Transverse colon (tissue), 4 donors: ENCODE measurements at regions not wholly inside any gene's neighbourhood (a gene's known extent, or its start where the extent isn't known, plus 50 kb on each side); places are given as distances from the start of the nearest gene placed in this dataset.

Experiments
- DNase-seq: peaks from one replicate; pipeline ENCODE4 v3.0.0-alpha.2; 2019
- H3K27ac ChIP-seq, 4 donors: fragments of 200-600 bp; sonication (generic); 2 replicates each; pipeline ENCODE4 v1.5.1; 2016 to 2018; ENCODE audit warnings: inconsistent platforms in 4 of 4
- H3K27me3 ChIP-seq: fragments of 200-600 bp; sonication (generic); 2 replicates; pipeline ENCODE4 v1.5.1; 2017; ENCODE audit warnings: inconsistent platforms
- H3K36me3 ChIP-seq, 4 donors: fragments of 200-600 bp; sonication (generic); 2 replicates each; pipeline ENCODE4 v1.5.1; 2017 to 2019; ENCODE audit warnings: inconsistent platforms in 4 of 4
- H3K4me1 ChIP-seq, 4 donors: fragments of 200-600 bp; sonication (generic); 2 replicates each; pipeline ENCODE4 v1.5.1; 2017 to 2020; ENCODE audit warnings: inconsistent platforms in 4 of 4
- H3K4me3 ChIP-seq, 4 donors: fragments of 200-600 bp; sonication (generic); 1 replicate in 1 of 4; 2 replicates in 3 of 4; pipeline versions ENCODE4 v1.5.1 to v1.6.1; 2017 to 2019; ENCODE audit warnings: inconsistent platforms in 4 of 4
- H3K9me3 ChIP-seq, 2 donors: fragments of 200-600 bp; sonication (generic); 2 replicates each; pipeline ENCODE4 v1.5.1; 2017 to 2019; ENCODE audit warnings: inconsistent platforms in 2 of 2
- CTCF ChIP-seq, 5 experiments: fragments of 200-600 bp in 3 of 5; fragments of 450-650 bp in 2 of 5; sonication (generic) in 3 of 5; IDR thresholded peaks; 1 replicate in 2 of 5; 2 replicates in 3 of 5; pipeline ENCODE4 v1.5.1; 2016 to 2017; ENCODE audit warnings: antibody characterized with exemption in 5 of 5, inconsistent platforms in 3 of 5, mild to moderate bottlenecking in 2 of 5, moderate library complexity in 1 of 5
- EP300 ChIP-seq: sonication (generic); formaldehyde crosslinking; IDR thresholded peaks from one replicate; pipeline ENCODE4 v1.6.1; 2017; ENCODE audit warnings: antibody characterized with exemption, low read depth
- POLR2A ChIP-seq: fragments of 450-650 bp; IDR thresholded peaks from one replicate; pipeline ENCODE4 v1.6.1; 2016; ENCODE audit warnings: antibody characterized with exemption, mild to moderate bottlenecking, moderate library complexity
- POLR2AphosphoS5 ChIP-seq, 3 donors: sonication (generic); formaldehyde crosslinking; IDR thresholded peaks; one replicate each; pipeline ENCODE4 v1.6.1; 2016; ENCODE audit warnings: antibody characterized with exemption in 3 of 3
- WGBS, 2 donors: methylation state at CpG; one replicate each; pipeline ENCODE4 v1.1.5; 2018; ENCODE audit warnings: low coverage in 1 of 2; 5-methylcytosine and 5-hydroxymethylcytosine counted together
- in situ Hi-C, 4 donors: fragments of 200-750 bp; cut with MboI; loops; one replicate each; pipeline versions ENCODE4 v1.15.0 to v1.15.1; 2017; ENCODE audit warnings: low sequenced_read_pairs in 3 of 4, low pct_ligation_motif_present in 1 of 4, low pct_unique_long_range_greater_than_20kb in 1 of 4
- intact Hi-C: fragments of 100-400 bp; cut with DNase I; formaldehyde crosslinking; loops from one replicate; pipeline ENCODE4 v1.15.1; 2023; ENCODE audit warnings: low total_unique reads

GRCh38 chr12:85527192-85527591 lies 247.2 kb downstream of the ALX1 start:
- no peak for DNase-seq
- Histone ChIP-seq H3K4me3 (no peak overlapping the region), H3K4me1 (peaks cover 0 to 19% (median 0%) of the 10 kb centered on the region in 4 donors), H3K27ac (no peak overlapping the region), H3K27me3 (no peaks in the 10 kb centered on the region), H3K9me3 (no peaks in the 10 kb centered on the region), H3K36me3 (no peaks in the 10 kb centered on the region)
- in situ Hi-C loops, result no loop called here
- no peak for TF ChIP-seq CTCF (IDR thresholded peaks at IDR 0.05)
- TF ChIP-seq EP300, result no peak
- TF ChIP-seq POLR2A, result no peak
- TF ChIP-seq POLR2AphosphoS5 (IDR thresholded peaks at IDR 0.05), result no peak
- intact Hi-C loops, result no loop called here
- WGBS, 2 donors, result 61 to 63% methylated on average over 2 of the region's 2 CpGs

GRCh38 chr12:85529896-85530295 lies 249.9 kb downstream of the ALX1 start:
- DNase-seq, result no peak
- 58 to 73% methylated on average over 1 of the region's 1 CpG for WGBS, 2 donors
- H3K4me3 ChIP-seq, result no peak overlapping the region
- H3K4me1 ChIP-seq, result peaks cover 0 to 19% (median 0%) of the 10 kb centered on the region in 4 donors
- peak overlapping the region in 1 of 4 donors; percentile 35 for H3K27ac ChIP-seq
- in situ Hi-C loops, result no loop called here
- no peaks in the 10 kb centered on the region for H3K36me3 ChIP-seq
- no peaks in the 10 kb centered on the region for H3K9me3 ChIP-seq
- H3K27me3 ChIP-seq, result no peaks in the 10 kb centered on the region
- intact Hi-C loops, result no loop called here
- TF ChIP-seq POLR2AphosphoS5 (IDR thresholded peaks at IDR 0.05), result no peak
- TF ChIP-seq CTCF (IDR thresholded peaks at IDR 0.05), result no peak
- TF ChIP-seq EP300, result no peak
- TF ChIP-seq POLR2A, result no peak

GRCh38 chr12:85530456-85530855 lies 250.4 kb downstream of the ALX1 start:
- H3K27me3 ChIP-seq, result no peaks in the 10 kb centered on the region
- peak overlapping the region in 2 of 4 donors; percentile 11 to 35 for H3K27ac ChIP-seq
- WGBS, 2 donors, result 45 to 51% methylated on average over 4 of the region's 4 CpGs
- H3K4me1 ChIP-seq, result peaks cover 0 to 19% (median 0%) of the 10 kb centered on the region in 4 donors
- intact Hi-C loops, result no loop called here
- no peak for TF ChIP-seq POLR2A
- no peak for TF ChIP-seq CTCF (IDR thresholded peaks at IDR 0.05)
- TF ChIP-seq EP300, result no peak
- no peak for TF ChIP-seq POLR2AphosphoS5 (IDR thresholded peaks at IDR 0.05)
- H3K36me3 ChIP-seq, result no peaks in the 10 kb centered on the region
- H3K9me3 ChIP-seq, result no peaks in the 10 kb centered on the region
- in situ Hi-C loops, result no loop called here
- peak; percentile 16 for DNase-seq
- H3K4me3 ChIP-seq, result no peak overlapping the region

- no peak for TF ChIP-seq EP300
- no peak for TF ChIP-seq POLR2AphosphoS5 (IDR thresholded peaks at IDR 0.05)
- TF ChIP-seq POLR2A, result no peak
- TF ChIP-seq CTCF (IDR thresholded peaks at IDR 0.05), result no peak
- intact Hi-C loops (no loop called here), in situ Hi-C loops (no loop called here)
- no peaks in the 10 kb centered on the region for H3K36me3 ChIP-seq
- no peak for DNase-seq
- H3K27ac ChIP-seq, result no peak overlapping the region
- WGBS, 2 donors, result 20 to 21% methylated on average over 1 of the region's 1 CpG
- no peaks in the 10 kb centered on the region for H3K27me3 ChIP-seq
- no peaks in the 10 kb centered on the region for H3K9me3 ChIP-seq
- H3K4me1 ChIP-seq, result peaks cover 0 to 19% (median 0%) of the 10 kb centered on the region in 4 donors
- H3K4me3 ChIP-seq, result no peak overlapping the region
Observed at GRCh38 chr12:85531341-85531740, 251.3 kb downstream of the ALX1 start.
